ENCODE measurements at regions not wholly inside any gene's neighbourhood (a gene's known extent, or its start where the extent isn't known, plus 50 kb on each side); places are given as distances from the start of the nearest gene placed in this dataset.

GRCh38 chr4:13891544-13891939, 264.0 kb upstream of the BOD1L1 start:
- in situ Hi-C loops (cut with HindIII; ENCODE audit: low sequenced_read_pairs): no loop called here

GRCh38 chr4:13892739-13893105, 265.2 kb upstream of the BOD1L1 start:
- in situ Hi-C loops (cut with HindIII; ENCODE audit: low sequenced_read_pairs): no loop called here

- in situ Hi-C loops (cut with HindIII; ENCODE audit: low sequenced_read_pairs): no loop called here
Measured at GRCh38 chr4:13893211-13893610, 265.7 kb upstream of the BOD1L1 start.

- in situ Hi-C loops (cut with HindIII; ENCODE audit: low sequenced_read_pairs): no loop called here
Measured at GRCh38 chr4:13893987-13894386, 266.5 kb upstream of the BOD1L1 start.

- in situ Hi-C loops (cut with HindIII; ENCODE audit: low sequenced_read_pairs): no loop called here
Measured at GRCh38 chr4:13900780-13901179, 273.3 kb upstream of the BOD1L1 start.

- in situ Hi-C loops (cut with HindIII; ENCODE audit: low sequenced_read_pairs): no loop called here
Measured at GRCh38 chr4:13902146-13902545, 274.6 kb upstream of the BOD1L1 start.

GRCh38 chr4:13903061-13903460, 275.5 kb upstream of the BOD1L1 start:
- in situ Hi-C loops (cut with HindIII; ENCODE audit: low sequenced_read_pairs): no loop called here

- in situ Hi-C loops (cut with HindIII; ENCODE audit: low sequenced_read_pairs): no loop called here
Measured at GRCh38 chr4:13903901-13904300, 276.4 kb upstream of the BOD1L1 start.

- in situ Hi-C loops (cut with HindIII; ENCODE audit: low sequenced_read_pairs): no loop called here
Measured at GRCh38 chr4:13905543-13905942, 278.0 kb upstream of the BOD1L1 start.

- in situ Hi-C loops (cut with HindIII; ENCODE audit: low sequenced_read_pairs): no loop called here
Measured at GRCh38 chr4:13906727-13907126, 279.2 kb upstream of the BOD1L1 start.

- in situ Hi-C loops (cut with HindIII; ENCODE audit: low sequenced_read_pairs): no loop called here
Measured at GRCh38 chr4:13907255-13907751, 279.8 kb upstream of the BOD1L1 start.

GRCh38 chr4:13908455-13908854, 280.9 kb upstream of the BOD1L1 start:
- in situ Hi-C loops (cut with HindIII; ENCODE audit: low sequenced_read_pairs): no loop called here

GRCh38 chr4:13910556-13910955, 283.0 kb upstream of the BOD1L1 start:
- in situ Hi-C loops (cut with HindIII; ENCODE audit: low sequenced_read_pairs): no loop called here

GRCh38 chr4:13911256-13911655, 283.7 kb upstream of the BOD1L1 start:
- in situ Hi-C loops (cut with HindIII; ENCODE audit: low sequenced_read_pairs): no loop called here

GRCh38 chr4:13912436-13912925, 285.0 kb upstream of the BOD1L1 start:
- in situ Hi-C loops (cut with HindIII; ENCODE audit: low sequenced_read_pairs): no loop called here

GRCh38 chr4:13912966-13913365, 285.4 kb upstream of the BOD1L1 start:
- in situ Hi-C loops (cut with HindIII; ENCODE audit: low sequenced_read_pairs): no loop called here

- in situ Hi-C loops (cut with HindIII; ENCODE audit: low sequenced_read_pairs): no loop called here
Measured at GRCh38 chr4:13917015-13917414, 289.5 kb upstream of the BOD1L1 start.

GRCh38 chr4:13918110-13918509, 290.6 kb upstream of the BOD1L1 start:
- in situ Hi-C loops (cut with HindIII; ENCODE audit: low sequenced_read_pairs): no loop called here

GRCh38 chr4:13918991-13919441, 291.5 kb upstream of the BOD1L1 start:
- in situ Hi-C loops (cut with HindIII; ENCODE audit: low sequenced_read_pairs): no loop called here

GRCh38 chr4:13920111-13920875, 292.8 kb upstream of the BOD1L1 start:
- in situ Hi-C loops (cut with HindIII; ENCODE audit: low sequenced_read_pairs): loop anchor here (5.0 kb wide), 2 partner anchors 33 to 67 kb away; no protein-coding TSS in a partner anchor

- in situ Hi-C loops (cut with HindIII; ENCODE audit: low sequenced_read_pairs): loop anchor here (5.0 kb wide), 2 partner anchors 34 to 66 kb away; no protein-coding TSS in a partner anchor
Measured at GRCh38 chr4:13920901-13921300, 293.4 kb upstream of the BOD1L1 start.

- in situ Hi-C loops (cut with HindIII; ENCODE audit: low sequenced_read_pairs): loop anchor here (5.0 kb wide), 2 partner anchors 35 to 65 kb away; no protein-coding TSS in a partner anchor
Measured at GRCh38 chr4:13921805-13922204, 294.3 kb upstream of the BOD1L1 start.
